HCT116 (cell line): ENCODE measurements at regions not wholly inside any gene's neighbourhood (a gene's known extent, or its start where the extent isn't known, plus 50 kb on each side); places are given as distances from the start of the nearest gene placed in this dataset.

Experiments used
- ATAC-seq: fragments of 200-7000 bp; cut with Tn5 transposase; 2 replicates; pipeline ENCODE4 v1.9.1; 2020; ENCODE audit warnings: mild to moderate bottlenecking, moderate library complexity
- BruUV-seq: library from RNA; stranded (reverse); fragments of 400-500 nt; replicated peaks from 2 replicates; lab custom pipeline; 2021; lab: Mats Ljungman, UMichigan
- CTCF ChIA-PET: fragments of 300-600 bp; sonication (Branson Sonifier 250); formaldehyde crosslinking; loops from one replicate; lab custom pipeline; 2021; ENCODE audit warnings: antibody characterized with exemption; lab: Charles Lee
- POLR2A ChIA-PET: fragments of 300-600, 350-600 bp; sonication (Branson Sonifier 250); formaldehyde crosslinking; loops from one replicate; lab custom pipeline; 2021; ENCODE audit warnings: antibody characterized with exemption; lab: Charles Lee
- RAD21 ChIA-PET, 2 experiments: fragments of 300-600 bp; sonication (Branson Sonifier 250); formaldehyde crosslinking; loops; one replicate each; lab custom pipeline; 2023; ENCODE audit warnings: low total read pairs in 2 of 2; ENCODE audit not compliant: uncharacterized antibody in 2 of 2, unreplicated experiment in 2 of 2, low non-redundant PET in 1 of 2; lab: Charles Lee
- DNase-seq: peaks from one replicate; pipeline ENCODE4 v3.0.0-alpha.2; 2010; ENCODE audit warnings: low read depth, low spot score
- H2AFZ ChIP-seq: fragments of 200-600 bp; shearing (Covaris generic), sonication (generic); 2 replicates; pipeline ENCODE4 v1.6.1; 2017; ENCODE audit warnings: low read depth, mixed run types, mixed read lengths, antibody characterized with exemption, low read length; ENCODE audit not compliant: poor library complexity, severe bottlenecking
- H3K27ac ChIP-seq: 2 replicates; pipeline ENCODE4 v1.5.1; 2012; ENCODE audit warnings: low read depth, low read length
- H3K27me3 ChIP-seq: fragments of 200-600 bp; sonication (generic); 2 replicates; pipeline ENCODE4 v1.6.1; 2016; ENCODE audit warnings: mixed run types, low read length, mixed read lengths; ENCODE audit not compliant: insufficient read depth
- H3K36me3 ChIP-seq, 2 experiments: fragments of 200-500 bp in 1 of 2; fragments of 200-600 bp in 1 of 2; sonication (Bioruptor generic) in 1 of 2; sonication (generic) in 1 of 2; 2 replicates each; pipeline versions ENCODE4 v1.5.1 to v1.6.1; 2014 to 2016; ENCODE audit warnings: low read length in 2 of 2, inconsistent platforms in 1 of 2, mixed read lengths in 1 of 2, mixed run types in 1 of 2; ENCODE audit not compliant: insufficient read depth in 2 of 2, control insufficient read depth in 1 of 2
- H3K4me1 ChIP-seq, 2 experiments: fragments of 200-600 bp in 1 of 2; sonication (generic) in 1 of 2; 2 replicates each; pipeline versions ENCODE4 v1.5.1 to v1.6.1; 2012 to 2017; ENCODE audit warnings: low read length in 2 of 2, inconsistent platforms in 1 of 2, mild to moderate bottlenecking in 1 of 2, mixed read lengths in 1 of 2, mixed run types in 1 of 2, moderate library complexity in 1 of 2; ENCODE audit not compliant: insufficient read depth in 2 of 2, control insufficient read depth in 1 of 2
- H3K4me2 ChIP-seq: fragments of 200-600 bp; sonication (generic); 2 replicates; pipeline ENCODE4 v1.6.1; 2017; ENCODE audit warnings: mixed run types, low read length, mixed read lengths
- H3K4me3 ChIP-seq, 2 experiments: fragments of 200-600 bp in 1 of 2; sonication (generic) in 1 of 2; replicated peaks in 1 of 2; 2 replicates each; pipeline ENCODE4 v1.5.1; 2011 to 2016; ENCODE audit warnings: low read length in 2 of 2, control low read depth in 1 of 2, low read depth in 1 of 2, mild to moderate bottlenecking in 1 of 2, mixed read lengths in 1 of 2, mixed run types in 1 of 2
- H3K79me2 ChIP-seq: fragments of 200-600 bp; sonication (generic); 2 replicates; pipeline ENCODE4 v1.6.1; 2017; ENCODE audit warnings: mild to moderate bottlenecking, mixed run types, low read length, moderate library complexity, mixed read lengths; ENCODE audit not compliant: insufficient read depth
- H3K9ac ChIP-seq: fragments of 200-600 bp; sonication (generic); 2 replicates; pipeline ENCODE4 v1.6.1; 2016; ENCODE audit warnings: low read length, mixed read lengths
- H3K9me2 ChIP-seq: fragments of 200-600 bp; sonication (generic), shearing (Covaris generic); 2 replicates; pipeline ENCODE4 v1.6.1; 2017; ENCODE audit warnings: mixed run types, mild to moderate bottlenecking, moderate library complexity; ENCODE audit not compliant: insufficient read depth
- H3K9me3 ChIP-seq, 2 experiments: fragments of 200-500 bp in 1 of 2; fragments of 200-600 bp in 1 of 2; sonication (Bioruptor generic) in 1 of 2; sonication (generic) in 1 of 2; 2 replicates each; pipeline ENCODE4 v1.6.1; 2014 to 2017; ENCODE audit warnings: low read length in 2 of 2, mixed read lengths in 2 of 2, inconsistent platforms in 1 of 2, low read depth in 1 of 2, mild to moderate bottlenecking in 1 of 2, mixed run types in 1 of 2, moderate library complexity in 1 of 2; ENCODE audit not compliant: control insufficient read depth in 1 of 2, insufficient read depth in 1 of 2
- H4K20me1 ChIP-seq: fragments of 200-600 bp; sonication (generic), shearing (Covaris generic); 2 replicates; pipeline ENCODE4 v1.6.1; 2017; ENCODE audit warnings: mixed run types, mild to moderate bottlenecking, moderate library complexity; ENCODE audit not compliant: insufficient read depth
- ATF3 ChIP-seq: IDR thresholded peaks from 2 replicates; pipeline ENCODE4 v1.6.1; 2012
- CEBPB ChIP-seq: IDR thresholded peaks from 2 replicates; pipeline ENCODE4 v1.6.1; 2012; ENCODE audit warnings: low read depth
- EGR1 ChIP-seq: IDR thresholded peaks from 2 replicates; pipeline ENCODE4 v1.6.1; 2012; ENCODE audit warnings: low read depth
- ELF1 ChIP-seq: IDR thresholded peaks from 2 replicates; pipeline ENCODE4 v1.6.1; 2012; ENCODE audit warnings: low read depth, borderline replicate concordance
- EZH2 ChIP-seq: fragments of 200-600 bp; sonication (generic); IDR thresholded peaks from 2 replicates; pipeline ENCODE4 v1.6.1; 2017; ENCODE audit warnings: antibody characterized with exemption, mixed run types
- FOSL1 ChIP-seq: IDR thresholded peaks from 2 replicates; pipeline ENCODE4 v1.6.1; 2012; ENCODE audit warnings: low read depth
- JUND ChIP-seq: IDR thresholded peaks from 2 replicates; pipeline ENCODE4 v1.6.1; 2012
- POLR2A ChIP-seq: IDR thresholded peaks from 2 replicates; pipeline ENCODE4 v1.7.0; 2011; ENCODE audit warnings: borderline replicate concordance; ENCODE audit not compliant: insufficient read depth, insufficient read length; ENCODE audit errors: extremely low read depth
- RAD21 ChIP-seq: IDR thresholded peaks from 2 replicates; pipeline ENCODE4 v1.6.1; 2012; ENCODE audit warnings: low read depth, mild to moderate bottlenecking
- REST ChIP-seq: IDR thresholded peaks from 2 replicates; pipeline ENCODE4 v1.6.1; 2012; ENCODE audit warnings: low read depth
- SRF ChIP-seq: IDR thresholded peaks from 2 replicates; pipeline ENCODE4 v1.6.1; 2012; ENCODE audit warnings: low read depth
- TCF7L2 ChIP-seq: IDR thresholded peaks from 2 replicates; pipeline ENCODE4 v1.7.0; 2011; ENCODE audit warnings: borderline replicate concordance, inconsistent platforms; ENCODE audit not compliant: insufficient read depth, insufficient read length; ENCODE audit errors: extremely low read depth
- ZFX ChIP-seq: fragments of 450-650 bp; IDR thresholded peaks from 2 replicates; pipeline ENCODE4 v1.6.1; 2017
- ZNF274 ChIP-seq: fragments of 200-500 bp; sonication (Bioruptor generic); IDR thresholded peaks from 2 replicates; pipeline ENCODE4 v1.6.1; 2014; ENCODE audit warnings: mild to moderate bottlenecking, low read depth, low read length, inconsistent platforms
- intact Hi-C: fragments of 100-400 bp; cut with micrococcal nuclease; formaldehyde crosslinking; loops from 2 replicates; pipeline ENCODE4 v1.10.0; 2022
- TF ChIP-seq, protein P1 (sequence below), 3 experiments: fragments of 200-600 bp in 1 of 3; sonication (generic) in 1 of 3; IDR thresholded peaks in 2 of 3; conservative IDR thresholded peaks in 1 of 3; 2 replicates each; pipeline ENCODE4 v1.5.1; 2012 to 2017; ENCODE audit warnings: low read depth in 2 of 3, low read length in 2 of 3, antibody characterized with exemption in 1 of 3, borderline replicate concordance in 1 of 3, control low read depth in 1 of 3, mild to moderate bottlenecking in 1 of 3, mixed read lengths in 1 of 3, mixed run types in 1 of 3, moderate library complexity in 1 of 3; ENCODE audit not compliant: insufficient read depth in 1 of 3

- BruUV-seq, result no TSS peak
- Histone ChIP-seq H3K9me3 (no peaks in the 10 kb centered on the region), H4K20me1 (no peaks in the 10 kb centered on the region), H3K9ac (no peak overlapping the region), H3K27ac (no peak overlapping the region), H3K9me2 (no peaks in the 10 kb centered on the region), H3K4me2 (no peak overlapping the region), H3K27me3 (no peaks in the 10 kb centered on the region; the same call in 1 of the 2 replicates), H3K4me1 (no peaks in the 10 kb centered on the region), H2AFZ (no peak overlapping the region), H3K79me2 (no peaks in the 10 kb centered on the region), H3K36me3 (no peaks in the 10 kb centered on the region), H3K4me3 (no peak overlapping the region)
- ChIA-PET RAD21 (no interaction called here), POLR2A (no interaction called here), CTCF (no interaction called here)
- ATAC-seq (no peak), DNase-seq (no peak)
- no peak for TF ChIP-seq ZFX
- TF ChIP-seq ZNF274, result no peak
- no peak for TF ChIP-seq SRF
- no peak for TF ChIP-seq JUND
- TF ChIP-seq RAD21, result no peak
- intact Hi-C loops, result no loop called here
Measured at GRCh38 chr6:86775893-86776292, 161.4 kb upstream of the HTR1E start.

GRCh38 chr6:86765211-86765610 lies 172.1 kb upstream of the HTR1E start:
- POLR2A ChIA-PET, result no interaction called here
- TF ChIP-seq ELF1 (no peak), EGR1 (no peak), CEBPB (no peak), JUND (no peak), ATF3 (no peak), EZH2 (no peak), POLR2A (no peak), FOSL1 (no peak), TCF7L2 (no peak), ZFX (no peak), RAD21 (no peak), REST (no peak)
- TF ChIP-seq, protein P1, sequence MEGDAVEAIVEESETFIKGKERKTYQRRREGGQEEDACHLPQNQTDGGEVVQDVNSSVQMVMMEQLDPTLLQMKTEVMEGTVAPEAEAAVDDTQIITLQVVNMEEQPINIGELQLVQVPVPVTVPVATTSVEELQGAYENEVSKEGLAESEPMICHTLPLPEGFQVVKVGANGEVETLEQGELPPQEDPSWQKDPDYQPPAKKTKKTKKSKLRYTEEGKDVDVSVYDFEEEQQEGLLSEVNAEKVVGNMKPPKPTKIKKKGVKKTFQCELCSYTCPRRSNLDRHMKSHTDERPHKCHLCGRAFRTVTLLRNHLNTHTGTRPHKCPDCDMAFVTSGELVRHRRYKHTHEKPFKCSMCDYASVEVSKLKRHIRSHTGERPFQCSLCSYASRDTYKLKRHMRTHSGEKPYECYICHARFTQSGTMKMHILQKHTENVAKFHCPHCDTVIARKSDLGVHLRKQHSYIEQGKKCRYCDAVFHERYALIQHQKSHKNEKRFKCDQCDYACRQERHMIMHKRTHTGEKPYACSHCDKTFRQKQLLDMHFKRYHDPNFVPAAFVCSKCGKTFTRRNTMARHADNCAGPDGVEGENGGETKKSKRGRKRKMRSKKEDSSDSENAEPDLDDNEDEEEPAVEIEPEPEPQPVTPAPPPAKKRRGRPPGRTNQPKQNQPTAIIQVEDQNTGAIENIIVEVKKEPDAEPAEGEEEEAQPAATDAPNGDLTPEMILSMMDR (IDR thresholded peaks at IDR 0.05 in 2 of 3, conservative IDR thresholded peaks at IDR 0.05 in 1 of 3; ENCODE audit: borderline replicate concordance in 1 of 3, insufficient read depth in 1 of 3, low read depth in 2 of 3, low read length in 2 of 3), result no peak

More at GRCh38 chr6:86765211-86765610, 172.1 kb upstream of the HTR1E start:
- DNase-seq, result no peak
- BruUV-seq, result no TSS peak
- CTCF ChIA-PET, result no interaction called here
- Histone ChIP-seq H3K4me3 (no peak overlapping the region), H3K9ac (no peak overlapping the region), H3K4me2 (no peak overlapping the region), H3K36me3 (no peaks in the 10 kb centered on the region), H2AFZ (no peak overlapping the region), H4K20me1 (no peaks in the 10 kb centered on the region), H3K27me3 (no peaks in the 10 kb centered on the region), H3K9me3 (no peaks in the 10 kb centered on the region), H3K9me2 (no peaks in the 10 kb centered on the region), H3K79me2 (no peaks in the 10 kb centered on the region), H3K4me1 (no peaks in the 10 kb centered on the region), H3K27ac (no peak overlapping the region)
- intact Hi-C loops, result no loop called here
- no peak for ATAC-seq
- RAD21 ChIA-PET, result no interaction called here
